Thoracic aorta (tissue), 2 donors: ENCODE measurements at regions not wholly inside any gene's neighbourhood (a gene's known extent, or its start where the extent isn't known, plus 50 kb on each side); places are given as distances from the start of the nearest gene placed in this dataset.

ENCODE experiments used
- ATAC-seq: fragments of 150-250 bp; one replicate; pipeline ENCODE4 v1.8.0; 2017; ENCODE audit warnings: low read depth; ENCODE audit not compliant: insufficient number of reproducible peaks, low FRiP score
- DNase-seq: peaks from one replicate; pipeline ENCODE4 v3.0.0-alpha.2; 2020; ENCODE audit warnings: low spot score
- H3K27ac ChIP-seq, 2 donors: fragments of 200-600 bp; sonication (generic); 1 replicate in 1 of 2; 2 replicates in 1 of 2; pipeline ENCODE4 v1.5.1; 2016; ENCODE audit warnings: mild to moderate bottlenecking in 2 of 2, moderate library complexity in 2 of 2
- H3K27me3 ChIP-seq: fragments of 200-600 bp; sonication (generic); replicated peaks from 2 replicates; pipeline ENCODE4 v1.6.0; 2016; ENCODE audit warnings: mild to moderate bottlenecking; ENCODE audit not compliant: insufficient read depth
- H3K36me3 ChIP-seq: fragments of 200-600 bp; sonication (generic); one replicate; pipeline ENCODE4 v1.5.1; 2016
- H3K4me1 ChIP-seq, 2 donors: fragments of 200-600 bp; sonication (generic); 1 replicate in 1 of 2; 2 replicates in 1 of 2; pipeline versions ENCODE4 v1.5.1 to v1.6.0; 2016; ENCODE audit warnings: low read depth in 2 of 2, mild to moderate bottlenecking in 1 of 2; ENCODE audit not compliant: control insufficient read depth in 1 of 2
- H3K4me3 ChIP-seq: fragments of 200-600 bp; sonication (generic); 2 replicates; pipeline ENCODE4 v1.5.1; 2016; ENCODE audit warnings: mild to moderate bottlenecking
- H3K9me3 ChIP-seq: fragments of 200-600 bp; sonication (generic); 2 replicates; pipeline ENCODE4 v1.5.1; 2016
- CTCF ChIP-seq: fragments of 200-600 bp; sonication (generic); IDR thresholded peaks from one replicate; pipeline ENCODE4 v1.5.1; 2019; ENCODE audit warnings: antibody characterized with exemption

GRCh38 chr2:173759959-173760358 lies 205.2 kb downstream of the SP3 start:
- Histone ChIP-seq H3K36me3 (no peaks in the 10 kb centered on the region), H3K4me1 (peaks cover 0 to 5% of the 10 kb centered on the region in 2 donors), H3K27me3 (no peaks in the 10 kb centered on the region), H3K9me3 (no peaks in the 10 kb centered on the region), H3K4me3 (no peak overlapping the region), H3K27ac (peak overlapping the region in 1 of 2 donors; percentile 20)
- ATAC-seq (no peak), DNase-seq (no peak)
- TF ChIP-seq CTCF = no peak

- no peak overlapping the region for H3K4me3 ChIP-seq
- TF ChIP-seq CTCF = no peak
- H3K36me3 ChIP-seq = no peaks in the 10 kb centered on the region
- H3K4me1 ChIP-seq = peaks cover 0 to 5% of the 10 kb centered on the region in 2 donors
- H3K9me3 ChIP-seq = no peaks in the 10 kb centered on the region
- ATAC-seq (no peak), DNase-seq (no peak)
- H3K27me3 ChIP-seq = no peaks in the 10 kb centered on the region
- H3K27ac ChIP-seq = peak overlapping the region in 1 of 2 donors; percentile 20
Measured at GRCh38 chr2:173760553-173760952, 204.6 kb downstream of the SP3 start.

GRCh38 chr2:173761603-173762119 lies 203.5 kb downstream of the SP3 start:
- Histone ChIP-seq H3K4me3 (no peak overlapping the region), H3K9me3 (no peaks in the 10 kb centered on the region), H3K27me3 (no peaks in the 10 kb centered on the region), H3K36me3 (no peaks in the 10 kb centered on the region), H3K4me1 (peaks cover 0 to 5% of the 10 kb centered on the region in 2 donors), H3K27ac (no peak overlapping the region)
- no peak for ATAC-seq
- no peak for TF ChIP-seq CTCF
- DNase-seq = no peak

GRCh38 chr2:173762221-173762620 lies 203.0 kb downstream of the SP3 start:
- H3K9me3 ChIP-seq = no peaks in the 10 kb centered on the region
- peaks cover 0 to 5% of the 10 kb centered on the region in 2 donors for H3K4me1 ChIP-seq
- no peaks in the 10 kb centered on the region for H3K36me3 ChIP-seq
- H3K27ac ChIP-seq = no peak overlapping the region
- H3K4me3 ChIP-seq = no peak overlapping the region
- TF ChIP-seq CTCF = no peak
- H3K27me3 ChIP-seq = no peaks in the 10 kb centered on the region
- no peak for DNase-seq
- ATAC-seq = no peak

GRCh38 chr2:173762864-173763263 lies 202.3 kb downstream of the SP3 start:
- Histone ChIP-seq H3K27ac (no peak overlapping the region), H3K4me1 (peaks cover 0 to 5% of the 10 kb centered on the region in 2 donors), H3K27me3 (no peaks in the 10 kb centered on the region), H3K36me3 (no peaks in the 10 kb centered on the region), H3K9me3 (no peaks in the 10 kb centered on the region), H3K4me3 (no peak overlapping the region)
- no peak for TF ChIP-seq CTCF
- no peak for ATAC-seq
- no peak for DNase-seq
